GM23338 (cell line): ENCODE measurements at regions not wholly inside any gene's neighbourhood (a gene's known extent, or its start where the extent isn't known, plus 50 kb on each side); places are given as distances from the start of the nearest gene placed in this dataset.

Source experiments
- ATAC-seq: fragments of 200-7000 bp; cut with Tn5 transposase; 3 replicates; pipeline ENCODE4 v1.9.1; 2020
- DNase-seq: peaks from one replicate; pipeline ENCODE4 v3.0.0-alpha.2; 2015; ENCODE audit warnings: low spot score
- H2AFZ ChIP-seq: fragments of 200-600 bp; sonication (generic); 2 replicates; pipeline ENCODE4 v1.8.0; 2016; ENCODE audit warnings: antibody characterized with exemption, mild to moderate bottlenecking, moderate library complexity
- H3F3A ChIP-seq: fragments of 200-600 bp; sonication (generic); replicated peaks from 2 replicates; pipeline ENCODE4 v1.8.0; 2017; ENCODE audit warnings: antibody characterized with exemption, mixed run types, low read depth
- H3K27ac ChIP-seq: fragments of 200-600 bp; sonication (generic); 2 replicates; pipeline ENCODE4 v1.6.1; 2016; ENCODE audit warnings: low read depth
- H3K27me3 ChIP-seq: fragments of 200-600 bp; sonication (generic); 2 replicates; pipeline ENCODE4 v1.8.0; 2016; ENCODE audit warnings: mild to moderate bottlenecking, mixed run types, moderate library complexity; ENCODE audit not compliant: insufficient read depth
- H3K36me3 ChIP-seq: fragments of 200-600 bp; sonication (generic); 2 replicates; pipeline ENCODE4 v1.8.0; 2016; ENCODE audit warnings: mild to moderate bottlenecking; ENCODE audit not compliant: insufficient read depth
- H3K4me1 ChIP-seq: fragments of 200-600 bp; sonication (generic); 2 replicates; pipeline ENCODE4 v1.8.0; 2016; ENCODE audit warnings: mild to moderate bottlenecking, moderate library complexity; ENCODE audit not compliant: insufficient read depth
- H3K4me2 ChIP-seq: fragments of 200-600 bp; sonication (generic); 2 replicates; pipeline ENCODE4 v1.7.1; 2017; ENCODE audit warnings: mixed run types
- H3K4me3 ChIP-seq: fragments of 200-600 bp; sonication (generic); 2 replicates; pipeline ENCODE4 v1.6.1; 2016; ENCODE audit warnings: mixed run types
- H3K79me2 ChIP-seq: fragments of 200-600 bp; sonication (generic); replicated peaks from 2 replicates; pipeline ENCODE4 v1.8.0; 2017; ENCODE audit warnings: mild to moderate bottlenecking; ENCODE audit not compliant: insufficient read depth
- H3K9me2 ChIP-seq: fragments of 200-600 bp; sonication (generic); 2 replicates; pipeline ENCODE4 v1.8.0; 2017; ENCODE audit not compliant: insufficient read depth
- H4K20me1 ChIP-seq: fragments of 200-600 bp; sonication (generic); replicated peaks from 2 replicates; pipeline ENCODE4 v1.8.0; 2017; ENCODE audit warnings: mild to moderate bottlenecking; ENCODE audit not compliant: insufficient read depth
- H3K27ac Mint-ChIP-seq: 2 replicates; pipeline ENCODE4 v1.8.0; 2020; ENCODE audit warnings: inconsistent platforms, mild to moderate bottlenecking, moderate library complexity, mixed read lengths
- H3K27me3 Mint-ChIP-seq: 3 replicates; pipeline ENCODE4 v1.8.0; 2022; ENCODE audit warnings: low read depth, mild to moderate bottlenecking, moderate library complexity, mixed read lengths, inconsistent platforms; ENCODE audit not compliant: insufficient read depth, poor library complexity
- H3K36me3 Mint-ChIP-seq: 3 replicates; pipeline ENCODE4 v1.8.0; 2021; ENCODE audit warnings: low read depth, mild to moderate bottlenecking, inconsistent platforms, moderate library complexity, mixed read lengths
- H3K4me1 Mint-ChIP-seq: 3 replicates; pipeline ENCODE4 v1.8.0; 2020; ENCODE audit warnings: mild to moderate bottlenecking, inconsistent platforms, mixed read lengths
- H3K4me3 Mint-ChIP-seq: 3 replicates; pipeline ENCODE4 v1.8.0; 2021; ENCODE audit warnings: moderate library complexity, mild to moderate bottlenecking, inconsistent platforms, mixed read lengths
- H3K9me3 Mint-ChIP-seq: 3 replicates; pipeline ENCODE4 v1.8.0; 2020; ENCODE audit warnings: moderate library complexity, mild to moderate bottlenecking, inconsistent platforms, mixed read lengths
- CREB1 ChIP-seq: fragments of 250-450 bp; sonication (Bioruptor Pico); IDR thresholded peaks from 2 replicates; pipeline ENCODE4 v1.5.0; 2020; ENCODE audit warnings: low read depth, mild to moderate bottlenecking, moderate library complexity
- EZH2 ChIP-seq: fragments of 200-600 bp; sonication (generic); IDR thresholded peaks from one replicate; pipeline ENCODE4 v1.8.0; 2017; ENCODE audit warnings: antibody characterized with exemption, mild to moderate bottlenecking, low read depth; ENCODE audit not compliant: unreplicated experiment
- EZH2phosphoT487 ChIP-seq: fragments of 200-600 bp; sonication (generic); IDR thresholded peaks from one replicate; pipeline ENCODE4 v1.8.1; 2018; ENCODE audit warnings: antibody characterized with exemption; ENCODE audit not compliant: unreplicated experiment
- JUNB ChIP-seq: IDR thresholded peaks from one replicate; pipeline ENCODE4 v1.6.1; 2016; ENCODE audit warnings: antibody characterized with exemption; ENCODE audit not compliant: unreplicated experiment
- REST ChIP-seq: IDR thresholded peaks from one replicate; pipeline ENCODE4 v1.6.1; 2018; ENCODE audit warnings: antibody characterized with exemption; ENCODE audit not compliant: unreplicated experiment
- STAT1 ChIP-seq: IDR thresholded peaks from one replicate; pipeline ENCODE4 v1.6.1; 2016; ENCODE audit warnings: antibody characterized with exemption; ENCODE audit not compliant: unreplicated experiment
- ZNF114 ChIP-seq: fragments of 250-450 bp; sonication (Bioruptor Pico); IDR thresholded peaks from 2 replicates; pipeline ENCODE4 v1.5.0; 2020; ENCODE audit warnings: mild to moderate bottlenecking, moderate library complexity
- ZNF331 ChIP-seq: fragments of 250-450 bp; sonication (Bioruptor Pico); IDR thresholded peaks from 2 replicates; pipeline ENCODE4 v1.5.0; 2020; ENCODE audit warnings: low read depth, mild to moderate bottlenecking, moderate library complexity
- TF ChIP-seq, protein P1 (sequence below): fragments of 250-450 bp; sonication (Bioruptor Pico); IDR thresholded peaks from 2 replicates; pipeline ENCODE4 v1.5.0; 2020; ENCODE audit warnings: mild to moderate bottlenecking, moderate library complexity
- TF ChIP-seq, protein P2 (sequence below): IDR thresholded peaks from 2 replicates; pipeline ENCODE4 v1.6.1; 2016; ENCODE audit warnings: antibody characterized with exemption

GRCh38 chr2:23157812-23158211 is 227.2 kb upstream of the KLHL29 start:
- H3K4me3 Mint-ChIP-seq, result no peak overlapping the region
- no peaks in the 10 kb centered on the region for H3K27me3 ChIP-seq
- no peaks in the 10 kb centered on the region for H3K36me3 Mint-ChIP-seq
- H2AFZ ChIP-seq, result no peak overlapping the region
- no peak for ATAC-seq
- no peak for DNase-seq
- H3K9me3 Mint-ChIP-seq, result no peaks in the 10 kb centered on the region
- H3F3A ChIP-seq, result no peaks in the 10 kb centered on the region
- H3K4me1 Mint-ChIP-seq, result peaks cover 6% of the 10 kb centered on the region; the same call in 2 of the 3 replicates
- H3K79me2 ChIP-seq, result no peaks in the 10 kb centered on the region
- H3K9me2 ChIP-seq, result peaks cover 17% of the 10 kb centered on the region; the same call in 1 of the 2 replicates
- no peak overlapping the region for H3K4me2 ChIP-seq
- H3K4me1 ChIP-seq, result no peaks in the 10 kb centered on the region
- TF ChIP-seq STAT1, result no peak
- no peak for TF ChIP-seq ZNF331 (CRISPR knock-in tag)
- TF ChIP-seq, protein P1, sequence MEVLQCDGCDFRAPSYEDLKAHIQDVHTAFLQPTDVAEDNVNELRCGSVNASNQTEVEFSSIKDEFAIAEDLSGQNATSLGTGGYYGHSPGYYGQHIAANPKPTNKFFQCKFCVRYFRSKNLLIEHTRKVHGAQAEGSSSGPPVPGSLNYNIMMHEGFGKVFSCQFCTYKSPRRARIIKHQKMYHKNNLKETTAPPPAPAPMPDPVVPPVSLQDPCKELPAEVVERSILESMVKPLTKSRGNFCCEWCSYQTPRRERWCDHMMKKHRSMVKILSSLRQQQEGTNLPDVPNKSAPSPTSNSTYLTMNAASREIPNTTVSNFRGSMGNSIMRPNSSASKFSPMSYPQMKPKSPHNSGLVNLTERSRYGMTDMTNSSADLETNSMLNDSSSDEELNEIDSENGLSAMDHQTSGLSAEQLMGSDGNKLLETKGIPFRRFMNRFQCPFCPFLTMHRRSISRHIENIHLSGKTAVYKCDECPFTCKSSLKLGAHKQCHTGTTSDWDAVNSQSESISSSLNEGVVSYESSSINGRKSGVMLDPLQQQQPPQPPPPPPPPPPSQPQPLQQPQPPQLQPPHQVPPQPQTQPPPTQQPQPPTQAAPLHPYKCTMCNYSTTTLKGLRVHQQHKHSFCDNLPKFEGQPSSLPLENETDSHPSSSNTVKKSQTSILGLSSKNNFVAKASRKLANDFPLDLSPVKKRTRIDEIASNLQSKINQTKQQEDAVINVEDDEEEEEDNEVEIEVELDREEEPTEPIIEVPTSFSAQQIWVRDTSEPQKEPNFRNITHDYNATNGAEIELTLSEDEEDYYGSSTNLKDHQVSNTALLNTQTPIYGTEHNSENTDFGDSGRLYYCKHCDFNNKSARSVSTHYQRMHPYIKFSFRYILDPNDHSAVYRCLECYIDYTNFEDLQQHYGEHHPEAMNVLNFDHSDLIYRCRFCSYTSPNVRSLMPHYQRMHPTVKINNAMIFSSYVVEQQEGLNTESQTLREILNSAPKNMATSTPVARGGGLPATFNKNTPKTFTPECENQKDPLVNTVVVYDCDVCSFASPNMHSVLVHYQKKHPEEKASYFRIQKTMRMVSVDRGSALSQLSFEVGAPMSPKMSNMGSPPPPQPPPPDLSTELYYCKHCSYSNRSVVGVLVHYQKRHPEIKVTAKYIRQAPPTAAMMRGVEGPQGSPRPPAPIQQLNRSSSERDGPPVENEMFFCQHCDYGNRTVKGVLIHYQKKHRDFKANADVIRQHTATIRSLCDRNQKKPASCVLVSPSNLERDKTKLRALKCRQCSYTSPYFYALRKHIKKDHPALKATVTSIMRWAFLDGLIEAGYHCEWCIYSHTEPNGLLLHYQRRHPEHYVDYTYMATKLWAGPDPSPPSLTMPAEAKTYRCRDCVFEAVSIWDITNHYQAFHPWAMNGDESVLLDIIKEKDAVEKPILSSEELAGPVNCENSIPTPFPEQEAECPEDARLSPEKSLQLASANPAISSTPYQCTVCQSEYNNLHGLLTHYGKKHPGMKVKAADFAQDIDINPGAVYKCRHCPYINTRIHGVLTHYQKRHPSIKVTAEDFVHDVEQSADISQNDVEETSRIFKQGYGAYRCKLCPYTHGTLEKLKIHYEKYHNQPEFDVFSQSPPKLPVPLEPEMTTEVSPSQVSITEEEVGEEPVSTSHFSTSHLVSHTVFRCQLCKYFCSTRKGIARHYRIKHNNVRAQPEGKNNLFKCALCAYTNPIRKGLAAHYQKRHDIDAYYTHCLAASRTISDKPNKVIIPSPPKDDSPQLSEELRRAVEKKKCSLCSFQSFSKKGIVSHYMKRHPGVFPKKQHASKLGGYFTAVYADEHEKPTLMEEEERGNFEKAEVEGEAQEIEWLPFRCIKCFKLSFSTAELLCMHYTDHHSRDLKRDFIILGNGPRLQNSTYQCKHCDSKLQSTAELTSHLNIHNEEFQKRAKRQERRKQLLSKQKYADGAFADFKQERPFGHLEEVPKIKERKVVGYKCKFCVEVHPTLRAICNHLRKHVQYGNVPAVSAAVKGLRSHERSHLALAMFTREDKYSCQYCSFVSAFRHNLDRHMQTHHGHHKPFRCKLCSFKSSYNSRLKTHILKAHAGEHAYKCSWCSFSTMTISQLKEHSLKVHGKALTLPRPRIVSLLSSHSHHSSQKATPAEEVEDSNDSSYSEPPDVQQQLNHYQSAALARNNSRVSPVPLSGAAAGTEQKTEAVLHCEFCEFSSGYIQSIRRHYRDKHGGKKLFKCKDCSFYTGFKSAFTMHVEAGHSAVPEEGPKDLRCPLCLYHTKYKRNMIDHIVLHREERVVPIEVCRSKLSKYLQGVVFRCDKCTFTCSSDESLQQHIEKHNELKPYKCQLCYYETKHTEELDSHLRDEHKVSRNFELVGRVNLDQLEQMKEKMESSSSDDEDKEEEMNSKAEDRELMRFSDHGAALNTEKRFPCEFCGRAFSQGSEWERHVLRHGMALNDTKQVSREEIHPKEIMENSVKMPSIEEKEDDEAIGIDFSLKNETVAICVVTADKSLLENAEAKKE (CRISPR knock-in tag), result no peak
- TF ChIP-seq, protein P2, sequence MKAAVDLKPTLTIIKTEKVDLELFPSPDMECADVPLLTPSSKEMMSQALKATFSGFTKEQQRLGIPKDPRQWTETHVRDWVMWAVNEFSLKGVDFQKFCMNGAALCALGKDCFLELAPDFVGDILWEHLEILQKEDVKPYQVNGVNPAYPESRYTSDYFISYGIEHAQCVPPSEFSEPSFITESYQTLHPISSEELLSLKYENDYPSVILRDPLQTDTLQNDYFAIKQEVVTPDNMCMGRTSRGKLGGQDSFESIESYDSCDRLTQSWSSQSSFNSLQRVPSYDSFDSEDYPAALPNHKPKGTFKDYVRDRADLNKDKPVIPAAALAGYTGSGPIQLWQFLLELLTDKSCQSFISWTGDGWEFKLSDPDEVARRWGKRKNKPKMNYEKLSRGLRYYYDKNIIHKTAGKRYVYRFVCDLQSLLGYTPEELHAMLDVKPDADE, result no peak
- TF ChIP-seq CREB1 (CRISPR knock-in tag), result no peak
- H3K27ac ChIP-seq, result no peak overlapping the region
- H3K4me3 ChIP-seq, result no peak overlapping the region
- H3K27ac Mint-ChIP-seq, result no peak overlapping the region
- no peaks in the 10 kb centered on the region for H3K27me3 Mint-ChIP-seq
- H4K20me1 ChIP-seq, result no peaks in the 10 kb centered on the region
- no peaks in the 10 kb centered on the region for H3K36me3 ChIP-seq

DNA sequence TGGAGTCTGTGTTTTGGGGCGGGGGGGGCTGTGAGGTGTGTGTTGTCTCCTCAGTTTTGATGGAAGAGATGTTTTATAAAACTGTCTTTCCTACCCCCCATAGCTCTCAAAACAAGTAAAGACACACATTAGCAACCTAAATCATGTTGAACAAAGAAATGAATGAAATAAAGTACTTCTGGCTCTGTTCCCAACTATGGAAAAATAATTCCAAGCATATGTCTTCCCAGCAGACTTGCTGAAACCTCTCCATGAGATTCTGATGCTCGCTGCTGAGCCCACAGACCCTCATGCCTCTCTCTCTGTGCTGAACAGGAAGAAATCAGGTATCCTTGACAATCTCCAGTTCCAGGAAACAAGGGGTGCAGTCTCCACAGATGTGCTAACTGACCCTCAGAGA is 226.7 kb upstream of the KLHL29 start:
- no peaks in the 10 kb centered on the region for H3K4me1 ChIP-seq
- no peaks in the 10 kb centered on the region for H3K79me2 ChIP-seq
- no peaks in the 10 kb centered on the region for H3F3A ChIP-seq
- DNase-seq (no peak), ATAC-seq (no peak)
- H3K36me3 Mint-ChIP-seq, result no peaks in the 10 kb centered on the region
- no peak overlapping the region for H3K4me2 ChIP-seq
- H3K4me1 Mint-ChIP-seq, result peaks cover 6% of the 10 kb centered on the region; the same call in 2 of the 3 replicates
- no peak overlapping the region for H2AFZ ChIP-seq
- H3K4me3 ChIP-seq, result no peak overlapping the region
- H3K9me3 Mint-ChIP-seq, result no peaks in the 10 kb centered on the region
- H3K36me3 ChIP-seq, result no peaks in the 10 kb centered on the region
- no peak overlapping the region for H3K4me3 Mint-ChIP-seq
- peaks cover 17% of the 10 kb centered on the region; the same call in 1 of the 2 replicates for H3K9me2 ChIP-seq
- no peaks in the 10 kb centered on the region for H3K27me3 ChIP-seq
- no peak overlapping the region for H3K27ac Mint-ChIP-seq
- no peaks in the 10 kb centered on the region for H4K20me1 ChIP-seq
- H3K27ac ChIP-seq, result no peak overlapping the region
- no peaks in the 10 kb centered on the region for H3K27me3 Mint-ChIP-seq
- TF ChIP-seq CREB1 (CRISPR knock-in tag), result no peak
- no peak for TF ChIP-seq EZH2phosphoT487
- no peak for TF ChIP-seq REST
- TF ChIP-seq ZNF114 (CRISPR knock-in tag), result no peak
- TF ChIP-seq JUNB, result no peak
- no peak for TF ChIP-seq EZH2
